GM12873 (cell line): ENCODE measurements at regions not wholly inside any gene's neighbourhood (a gene's known extent, or its start where the extent isn't known, plus 50 kb on each side); places are given as distances from the start of the nearest gene placed in this dataset.

ENCODE experiments used
- CTCF ChIP-seq: IDR thresholded peaks from 2 replicates; pipeline ENCODE4 v1.5.1; 2012; ENCODE audit warnings: low read depth, mild to moderate bottlenecking, moderate library complexity, low read length, control low read depth; ENCODE audit not compliant: insufficient read depth; ENCODE audit errors: missing control alignments

DNA sequence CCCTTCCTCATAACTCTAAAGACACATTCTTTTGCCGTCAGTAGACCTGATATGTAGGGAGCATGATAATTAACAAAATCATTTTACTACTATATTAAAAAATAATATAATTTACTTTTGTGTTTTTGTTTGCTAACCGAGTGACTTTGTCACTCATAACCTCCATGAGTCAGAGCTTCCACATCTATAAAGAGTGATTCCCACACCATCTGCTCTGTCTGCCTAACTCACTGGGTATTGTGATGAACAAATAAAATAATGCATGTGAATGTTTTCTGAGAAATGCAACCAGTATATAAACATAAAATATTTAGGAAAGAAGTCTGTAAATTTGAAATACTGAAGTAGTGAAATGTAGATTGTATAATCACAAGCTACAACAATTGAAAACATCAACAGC is 123.4 kb upstream of the DSEL start:
- no peak for TF ChIP-seq CTCF

- TF ChIP-seq CTCF, result no peak
These were observed 120.3 kb upstream of the DSEL start for GRCh38 chr18:67636597-67637385.

- no peak for TF ChIP-seq CTCF
These were observed 118.3 kb upstream of the DSEL start for GRCh38 chr18:67634631-67635338.

GRCh38 chr18:67633939-67634338 is 117.4 kb upstream of the DSEL start:
- no peak for TF ChIP-seq CTCF

DNA sequence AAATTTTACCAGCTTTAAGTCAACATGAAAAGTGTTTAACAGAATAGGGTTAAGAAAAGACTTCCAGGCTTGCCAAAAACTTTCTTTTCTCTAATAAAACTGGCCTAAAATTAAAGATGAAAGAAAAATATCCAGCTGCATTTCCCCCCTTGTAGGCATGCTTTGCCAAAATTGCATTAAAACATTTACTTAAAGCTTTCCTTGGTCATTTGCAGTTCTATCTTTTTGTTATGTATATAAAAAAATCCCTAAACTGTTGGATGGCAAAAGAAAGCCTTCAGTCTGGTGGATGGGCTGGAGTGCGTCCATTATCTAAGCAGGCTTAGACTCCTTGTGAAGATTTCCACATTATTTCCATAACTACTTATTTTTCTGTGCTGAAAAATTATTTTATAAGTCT is 105.4 kb upstream of the DSEL start:
- TF ChIP-seq CTCF, result no peak

DNA sequence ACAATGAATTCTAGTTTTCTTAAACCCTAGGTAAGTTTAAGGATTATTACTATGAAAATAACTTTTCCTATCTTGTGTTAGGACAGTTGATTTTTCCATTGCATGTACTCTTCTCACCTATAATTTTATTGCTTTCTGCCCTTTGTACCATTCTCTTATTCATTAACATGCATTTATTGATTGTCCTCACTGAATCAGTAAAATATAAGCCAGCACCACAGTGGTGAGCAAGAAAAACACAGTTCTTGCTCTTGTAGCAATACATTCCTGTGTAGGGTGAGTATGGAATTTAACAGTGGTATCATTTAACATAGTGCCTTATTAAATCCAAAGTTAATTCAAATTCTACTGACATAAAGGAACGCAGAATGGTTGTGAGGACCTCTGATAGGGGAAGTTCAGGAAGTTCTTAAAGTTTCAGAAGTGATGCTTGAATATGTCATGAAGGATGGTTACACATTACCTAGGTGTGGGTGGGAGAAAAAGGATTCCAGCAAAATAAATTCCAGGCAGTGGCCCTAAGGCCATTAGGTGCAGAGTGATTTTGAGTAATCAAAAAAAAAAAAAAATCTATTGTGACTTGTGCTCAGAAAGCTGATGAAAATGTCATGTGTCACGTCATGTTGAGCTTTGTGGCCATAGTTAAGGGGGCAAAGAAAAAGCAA is 104.7 kb upstream of the DSEL start:
- TF ChIP-seq CTCF, result no peak

GRCh38 chr18:67618061-67618460 is 101.5 kb upstream of the DSEL start:
- TF ChIP-seq CTCF, result no peak
